Breast epithelium (tissue), 3 donors: ENCODE measurements at regions not wholly inside any gene's neighbourhood (a gene's known extent, or its start where the extent isn't known, plus 50 kb on each side); places are given as distances from the start of the nearest gene placed in this dataset.

Experiments
- POLR2A ChIP-seq: fragments of 450-650 bp; IDR thresholded peaks from one replicate; pipeline ENCODE4 v1.6.1; 2016; ENCODE audit warnings: antibody characterized with exemption, mild to moderate bottlenecking, moderate library complexity
- POLR2AphosphoS5 ChIP-seq, 3 donors: sonication (generic); formaldehyde crosslinking; IDR thresholded peaks; one replicate each; pipeline ENCODE4 v1.6.1; 2017; ENCODE audit warnings: antibody characterized with exemption in 3 of 3
- TF ChIP-seq, protein P1 (sequence below), 3 donors: fragments of 450-650 bp; IDR thresholded peaks; one replicate each; pipeline ENCODE4 v1.5.1; 2016 to 2017; ENCODE audit warnings: antibody characterized with exemption in 3 of 3, mild to moderate bottlenecking in 3 of 3, moderate library complexity in 3 of 3

DNA sequence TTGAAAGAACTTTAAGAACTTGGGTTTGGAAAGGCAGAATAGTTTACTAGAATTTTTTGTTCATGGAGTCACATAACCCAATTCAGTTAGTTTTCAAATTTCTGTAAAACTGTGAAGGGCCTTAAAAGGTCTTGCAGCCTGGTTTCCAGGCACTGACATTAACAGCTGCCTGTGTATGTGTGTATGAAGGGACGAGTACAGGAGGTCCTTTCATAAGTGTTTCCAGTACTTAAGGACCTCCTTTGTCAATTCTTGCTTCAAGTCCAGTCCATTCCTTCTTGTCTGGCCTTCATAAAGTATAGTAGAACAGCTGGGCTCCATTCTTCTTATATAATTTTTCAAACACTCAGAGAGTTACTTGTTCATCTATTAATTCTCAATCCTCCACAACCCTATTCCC is 136.5 kb downstream of the NR4A2 start:
- TF ChIP-seq, protein P1, sequence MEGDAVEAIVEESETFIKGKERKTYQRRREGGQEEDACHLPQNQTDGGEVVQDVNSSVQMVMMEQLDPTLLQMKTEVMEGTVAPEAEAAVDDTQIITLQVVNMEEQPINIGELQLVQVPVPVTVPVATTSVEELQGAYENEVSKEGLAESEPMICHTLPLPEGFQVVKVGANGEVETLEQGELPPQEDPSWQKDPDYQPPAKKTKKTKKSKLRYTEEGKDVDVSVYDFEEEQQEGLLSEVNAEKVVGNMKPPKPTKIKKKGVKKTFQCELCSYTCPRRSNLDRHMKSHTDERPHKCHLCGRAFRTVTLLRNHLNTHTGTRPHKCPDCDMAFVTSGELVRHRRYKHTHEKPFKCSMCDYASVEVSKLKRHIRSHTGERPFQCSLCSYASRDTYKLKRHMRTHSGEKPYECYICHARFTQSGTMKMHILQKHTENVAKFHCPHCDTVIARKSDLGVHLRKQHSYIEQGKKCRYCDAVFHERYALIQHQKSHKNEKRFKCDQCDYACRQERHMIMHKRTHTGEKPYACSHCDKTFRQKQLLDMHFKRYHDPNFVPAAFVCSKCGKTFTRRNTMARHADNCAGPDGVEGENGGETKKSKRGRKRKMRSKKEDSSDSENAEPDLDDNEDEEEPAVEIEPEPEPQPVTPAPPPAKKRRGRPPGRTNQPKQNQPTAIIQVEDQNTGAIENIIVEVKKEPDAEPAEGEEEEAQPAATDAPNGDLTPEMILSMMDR (IDR thresholded peaks at IDR 0.05), result no peak
- TF ChIP-seq POLR2A (no peak), POLR2AphosphoS5 (IDR thresholded peaks at IDR 0.05) (no peak)
